ENCODE measurements at regions not wholly inside any gene's neighbourhood (a gene's known extent, or its start where the extent isn't known, plus 50 kb on each side); places are given as distances from the start of the nearest gene placed in this dataset.

DNA sequence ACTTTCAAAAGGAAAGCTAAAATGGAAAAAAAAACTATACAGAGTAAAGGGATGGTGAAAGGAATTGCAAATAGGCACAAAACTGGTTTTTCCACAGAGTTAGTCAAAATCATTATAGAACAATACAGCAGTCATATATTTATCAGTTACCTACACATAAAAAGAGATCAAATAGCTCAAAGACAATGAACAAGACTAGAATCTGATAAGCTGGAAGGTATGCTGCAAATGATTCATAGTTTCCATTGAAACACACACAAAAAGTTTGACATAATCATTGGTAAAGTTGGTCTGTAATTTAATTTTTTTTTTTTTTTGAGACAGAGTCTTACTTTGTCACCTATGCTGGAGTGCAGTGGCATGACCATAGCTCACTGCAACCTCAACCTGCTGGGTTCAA is 92.4 kb upstream of the SGCE start:
- TF ChIP-seq, protein P1, sequence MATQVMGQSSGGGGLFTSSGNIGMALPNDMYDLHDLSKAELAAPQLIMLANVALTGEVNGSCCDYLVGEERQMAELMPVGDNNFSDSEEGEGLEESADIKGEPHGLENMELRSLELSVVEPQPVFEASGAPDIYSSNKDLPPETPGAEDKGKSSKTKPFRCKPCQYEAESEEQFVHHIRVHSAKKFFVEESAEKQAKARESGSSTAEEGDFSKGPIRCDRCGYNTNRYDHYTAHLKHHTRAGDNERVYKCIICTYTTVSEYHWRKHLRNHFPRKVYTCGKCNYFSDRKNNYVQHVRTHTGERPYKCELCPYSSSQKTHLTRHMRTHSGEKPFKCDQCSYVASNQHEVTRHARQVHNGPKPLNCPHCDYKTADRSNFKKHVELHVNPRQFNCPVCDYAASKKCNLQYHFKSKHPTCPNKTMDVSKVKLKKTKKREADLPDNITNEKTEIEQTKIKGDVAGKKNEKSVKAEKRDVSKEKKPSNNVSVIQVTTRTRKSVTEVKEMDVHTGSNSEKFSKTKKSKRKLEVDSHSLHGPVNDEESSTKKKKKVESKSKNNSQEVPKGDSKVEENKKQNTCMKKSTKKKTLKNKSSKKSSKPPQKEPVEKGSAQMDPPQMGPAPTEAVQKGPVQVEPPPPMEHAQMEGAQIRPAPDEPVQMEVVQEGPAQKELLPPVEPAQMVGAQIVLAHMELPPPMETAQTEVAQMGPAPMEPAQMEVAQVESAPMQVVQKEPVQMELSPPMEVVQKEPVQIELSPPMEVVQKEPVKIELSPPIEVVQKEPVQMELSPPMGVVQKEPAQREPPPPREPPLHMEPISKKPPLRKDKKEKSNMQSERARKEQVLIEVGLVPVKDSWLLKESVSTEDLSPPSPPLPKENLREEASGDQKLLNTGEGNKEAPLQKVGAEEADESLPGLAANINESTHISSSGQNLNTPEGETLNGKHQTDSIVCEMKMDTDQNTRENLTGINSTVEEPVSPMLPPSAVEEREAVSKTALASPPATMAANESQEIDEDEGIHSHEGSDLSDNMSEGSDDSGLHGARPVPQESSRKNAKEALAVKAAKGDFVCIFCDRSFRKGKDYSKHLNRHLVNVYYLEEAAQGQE (IDR thresholded peaks at IDR 0.05; ENCODE audit: insufficient read depth in 1 of 2, low read depth in 2 of 2, low read length in 2 of 2), result no peak
- TF ChIP-seq POLR2AphosphoS5 (IDR thresholded peaks at IDR 0.05; ENCODE audit: low read depth, low read length), result no peak
